ENCODE measurements at regions not wholly inside any gene's neighbourhood (a gene's known extent, or its start where the extent isn't known, plus 50 kb on each side); places are given as distances from the start of the nearest gene placed in this dataset.
"Not testable (repeated sequence)": the region's sequence is repeated elsewhere in the genome, so short reads cannot be mapped to it uniquely, and the experiment has no call there.

- TF ChIP-seq, protein P1, sequence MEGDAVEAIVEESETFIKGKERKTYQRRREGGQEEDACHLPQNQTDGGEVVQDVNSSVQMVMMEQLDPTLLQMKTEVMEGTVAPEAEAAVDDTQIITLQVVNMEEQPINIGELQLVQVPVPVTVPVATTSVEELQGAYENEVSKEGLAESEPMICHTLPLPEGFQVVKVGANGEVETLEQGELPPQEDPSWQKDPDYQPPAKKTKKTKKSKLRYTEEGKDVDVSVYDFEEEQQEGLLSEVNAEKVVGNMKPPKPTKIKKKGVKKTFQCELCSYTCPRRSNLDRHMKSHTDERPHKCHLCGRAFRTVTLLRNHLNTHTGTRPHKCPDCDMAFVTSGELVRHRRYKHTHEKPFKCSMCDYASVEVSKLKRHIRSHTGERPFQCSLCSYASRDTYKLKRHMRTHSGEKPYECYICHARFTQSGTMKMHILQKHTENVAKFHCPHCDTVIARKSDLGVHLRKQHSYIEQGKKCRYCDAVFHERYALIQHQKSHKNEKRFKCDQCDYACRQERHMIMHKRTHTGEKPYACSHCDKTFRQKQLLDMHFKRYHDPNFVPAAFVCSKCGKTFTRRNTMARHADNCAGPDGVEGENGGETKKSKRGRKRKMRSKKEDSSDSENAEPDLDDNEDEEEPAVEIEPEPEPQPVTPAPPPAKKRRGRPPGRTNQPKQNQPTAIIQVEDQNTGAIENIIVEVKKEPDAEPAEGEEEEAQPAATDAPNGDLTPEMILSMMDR (IDR thresholded peaks at IDR 0.05) = no peak
- TF ChIP-seq POLR2AphosphoS5 (IDR thresholded peaks at IDR 0.05) = no peak
- no peak for TF ChIP-seq EP300 (IDR thresholded peaks at IDR 0.05)
- TF ChIP-seq POLR2A (IDR thresholded peaks at IDR 0.05) = no peak
- Histone ChIP-seq H3K36me3 (no peaks in the 10 kb centered on the region), H3K27me3 (no peaks in the 10 kb centered on the region), H3K9me3 (no peaks in the 10 kb centered on the region), H3K4me1 (peaks cover 0 to 5% (median 0%) of the 10 kb centered on the region in 4 donors), H3K4me3 (no peak overlapping the region), H3K27ac (no peak overlapping the region)
- intact Hi-C loops (cut with DNase I; ENCODE audit: low total_unique reads) = no loop called here
- no peak for DNase-seq
- 44 to 49% (median 46%) methylated on average over 4 of the region's 4 CpGs for WGBS, 5 donors
Observed at GRCh38 chr3:69658514-69659140, 80.6 kb upstream of the MITF start.

DNA sequence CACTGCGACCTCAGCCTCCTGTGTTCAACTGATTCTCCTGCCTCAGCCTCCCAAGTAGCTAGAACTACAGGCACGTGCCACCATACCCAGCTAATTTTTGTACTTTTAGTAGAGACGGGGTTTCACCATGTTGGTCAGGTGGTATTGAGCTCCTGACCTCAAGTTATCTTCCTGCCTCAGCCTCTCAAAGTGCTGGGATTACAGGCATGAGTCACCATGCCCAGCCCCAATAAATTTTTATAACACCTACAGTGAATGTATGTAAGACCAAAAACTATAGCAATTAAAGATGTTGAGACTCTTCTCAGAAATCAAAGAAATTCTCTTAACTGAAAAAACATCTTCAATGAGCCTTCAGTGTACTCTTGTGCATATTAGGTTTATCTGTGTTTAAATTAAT, 82.2 kb upstream of the MITF start:
- intact Hi-C loops (cut with DNase I; ENCODE audit: low total_unique reads); DNase-seq: not testable (repeated sequence)

GRCh38 chr3:69651765-69652164, 87.5 kb upstream of the MITF start:
- TF ChIP-seq POLR2A (IDR thresholded peaks at IDR 0.05) (no peak), EP300 (IDR thresholded peaks at IDR 0.05) (no peak), POLR2AphosphoS5 (IDR thresholded peaks at IDR 0.05) (no peak)
- TF ChIP-seq, protein P1 (IDR thresholded peaks at IDR 0.05) = no peak
- DNase-seq = no peak
- 37 to 72% (median 70%) methylated on average over 3 of the region's 3 CpGs for WGBS, 5 donors
- H3K27me3 ChIP-seq = no peaks in the 10 kb centered on the region
- H3K4me3 ChIP-seq = no peak overlapping the region
- H3K9me3 ChIP-seq = no peaks in the 10 kb centered on the region
- H3K27ac ChIP-seq = no peak overlapping the region
- no peaks in the 10 kb centered on the region for H3K36me3 ChIP-seq
- intact Hi-C loops (cut with DNase I; ENCODE audit: low total_unique reads) = no loop called here
- H3K4me1 ChIP-seq = peaks cover 0 to 15% (median 6%) of the 10 kb centered on the region in 4 donors

More for the DNA sequence above, 82.2 kb upstream of the MITF start:
- H3K9me3 ChIP-seq, H3K4me3 ChIP-seq, H3K27me3 ChIP-seq, H3K4me1 ChIP-seq, H3K27ac ChIP-seq, H3K36me3 ChIP-seq: not testable (repeated sequence)
- WGBS, 5 donors = 80 to 89% (median 87%) methylated on average over 3 of the region's 3 CpGs

- no peak overlapping the region for H3K4me3 ChIP-seq
- DNase-seq = no peak
- no peaks in the 10 kb centered on the region for H3K9me3 ChIP-seq
- TF ChIP-seq, protein P1 (IDR thresholded peaks at IDR 0.05) = no peak
- TF ChIP-seq POLR2AphosphoS5 (IDR thresholded peaks at IDR 0.05) = no peak
- no peak for TF ChIP-seq POLR2A (IDR thresholded peaks at IDR 0.05)
- no peak for TF ChIP-seq EP300 (IDR thresholded peaks at IDR 0.05)
- H3K27ac ChIP-seq = no peak overlapping the region
- no peaks in the 10 kb centered on the region for H3K36me3 ChIP-seq
- 20 to 32% (median 27%) methylated on average over 1 of the region's 1 CpG for WGBS, 5 donors
- H3K27me3 ChIP-seq = no peaks in the 10 kb centered on the region
- peaks cover 0 to 15% (median 6%) of the 10 kb centered on the region in 4 donors for H3K4me1 ChIP-seq
- intact Hi-C loops (cut with DNase I; ENCODE audit: low total_unique reads) = no loop called here
Observed at GRCh38 chr3:69650066-69650419, 89.2 kb upstream of the MITF start.

All from stomach (tissue), 8 donors.